ENCODE measurements at regions not wholly inside any gene's neighbourhood (a gene's known extent, or its start where the extent isn't known, plus 50 kb on each side); places are given as distances from the start of the nearest gene placed in this dataset.

GRCh38 chr1:221316491-221317056, 425.3 kb downstream of the DUSP10 start:
- no peak for TF ChIP-seq EP300 (IDR thresholded peaks at IDR 0.05)
- intact Hi-C loops (cut with DNase I) = no loop called here
- H3K27ac ChIP-seq = no peak overlapping the region
- WGBS, 3 donors = 71 to 74% (median 73%) methylated on average over 1 of the region's 1 CpG
- H3K36me3 ChIP-seq = no peaks in the 10 kb centered on the region
- H3K4me1 ChIP-seq (ENCODE audit: insufficient read depth) = peaks cover 1% of the 10 kb centered on the region
- H3K9me3 ChIP-seq = no peaks in the 10 kb centered on the region
- DNase-seq = no peak
- no peak overlapping the region for H3K4me3 ChIP-seq
- no peaks in the 10 kb centered on the region for H3K27me3 ChIP-seq

GRCh38 chr1:221317537-221317936, 424.4 kb downstream of the DUSP10 start:
- Histone ChIP-seq H3K4me1 (ENCODE audit: insufficient read depth) (peaks cover 1% of the 10 kb centered on the region), H3K9me3 (no peaks in the 10 kb centered on the region), H3K4me3 (no peak overlapping the region), H3K27ac (no peak overlapping the region), H3K36me3 (no peaks in the 10 kb centered on the region), H3K27me3 (no peaks in the 10 kb centered on the region)
- DNase-seq = no peak
- TF ChIP-seq EP300 (IDR thresholded peaks at IDR 0.05) (no peak), POLR2A (IDR thresholded peaks at IDR 0.05) (no peak), CTCF (IDR thresholded peaks at IDR 0.05) (no peak)
- intact Hi-C loops (cut with DNase I) = no loop called here
- 80 to 87% (median 85%) methylated on average over 3 of the region's 3 CpGs for WGBS, 3 donors

GRCh38 chr1:221327954-221328353, 413.9 kb downstream of the DUSP10 start:
- WGBS, 3 donors = 15 to 26% (median 17%) methylated on average over 4 of the region's 4 CpGs
- intact Hi-C loops (cut with DNase I) = no loop called here

DNA sequence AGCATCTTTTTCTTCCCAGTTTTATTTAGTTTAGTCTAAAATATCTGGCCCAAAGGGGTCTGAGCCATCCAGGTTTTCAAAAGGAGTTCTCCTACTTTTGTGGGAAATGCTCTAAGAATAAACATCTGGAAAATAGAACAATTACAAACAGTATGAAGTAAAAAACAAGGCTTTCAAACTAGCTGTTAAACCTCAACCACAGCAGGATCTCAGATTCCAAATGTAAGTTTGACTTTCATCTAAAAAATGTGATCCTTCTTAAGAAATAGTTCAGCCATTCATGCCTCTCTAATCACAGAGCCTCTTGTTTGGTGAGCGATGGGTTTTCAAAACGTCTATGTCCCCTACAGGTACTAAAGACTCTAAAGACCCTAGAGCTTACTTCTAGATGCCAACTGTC, 413.5 kb downstream of the DUSP10 start:
- H3K36me3 ChIP-seq = no peaks in the 10 kb centered on the region
- 72 to 80% (median 72%) methylated on average over 2 of the region's 2 CpGs for WGBS, 3 donors
- no peak overlapping the region for H3K27ac ChIP-seq
- H3K27me3 ChIP-seq = no peaks in the 10 kb centered on the region
- no peak overlapping the region for H3K4me3 ChIP-seq
- H3K4me1 ChIP-seq (ENCODE audit: insufficient read depth) = no peaks in the 10 kb centered on the region
- intact Hi-C loops (cut with DNase I) = no loop called here
- no peak for TF ChIP-seq CTCF (IDR thresholded peaks at IDR 0.05)
- TF ChIP-seq EP300 (IDR thresholded peaks at IDR 0.05) = no peak
- DNase-seq = no peak
- H3K9me3 ChIP-seq = no peaks in the 10 kb centered on the region

More at GRCh38 chr1:221327954-221328353, 413.9 kb downstream of the DUSP10 start:
- Histone ChIP-seq H3K27ac (no peak overlapping the region), H3K9me3 (no peaks in the 10 kb centered on the region), H3K4me1 (ENCODE audit: insufficient read depth) (no peaks in the 10 kb centered on the region), H3K27me3 (no peaks in the 10 kb centered on the region), H3K36me3 (no peaks in the 10 kb centered on the region), H3K4me3 (no peak overlapping the region)
- no peak for DNase-seq
- TF ChIP-seq CTCF (IDR thresholded peaks at IDR 0.05) = no peak
- no peak for TF ChIP-seq POLR2A (IDR thresholded peaks at IDR 0.05)
- no peak for TF ChIP-seq EP300 (IDR thresholded peaks at IDR 0.05)

- Histone ChIP-seq H3K27ac (no peak overlapping the region), H3K4me3 (no peak overlapping the region), H3K9me3 (no peaks in the 10 kb centered on the region), H3K4me1 (ENCODE audit: insufficient read depth) (peaks cover 13% of the 10 kb centered on the region), H3K27me3 (no peaks in the 10 kb centered on the region), H3K36me3 (no peaks in the 10 kb centered on the region)
- intact Hi-C loops (cut with DNase I) = no loop called here
- TF ChIP-seq POLR2A (IDR thresholded peaks at IDR 0.05) (no peak), EP300 (IDR thresholded peaks at IDR 0.05) (no peak), CTCF (IDR thresholded peaks at IDR 0.05) (no peak)
- no peak for DNase-seq
- WGBS, 3 donors = 94 to 100% (median 96%) methylated on average over 1 of the region's 1 CpG
Measured at GRCh38 chr1:221331273-221332183, 410.4 kb downstream of the DUSP10 start.
